ENCODE measurements at regions not wholly inside any gene's neighbourhood (a gene's known extent, or its start where the extent isn't known, plus 50 kb on each side); places are given as distances from the start of the nearest gene placed in this dataset.

GRCh38 chr3:124229836-124230235, 237.9 kb upstream of the ROPN1 start:
- H3K9me3 Mint-ChIP-seq, result peaks cover 12% of the 10 kb centered on the region
- H3K27me3 Mint-ChIP-seq, result no peaks in the 10 kb centered on the region
- H3K36me3 Mint-ChIP-seq, result peaks cover 16% of the 10 kb centered on the region
- DNase-seq (ENCODE audit: extremely low spot score, unreplicated experiment), result no peak
- no peak for TF ChIP-seq CTCF (conservative IDR thresholded peaks at IDR 0.05)
- no peaks in the 10 kb centered on the region for H3K4me1 Mint-ChIP-seq (ENCODE audit: unreplicated experiment)
- H3K27ac Mint-ChIP-seq, result no peak overlapping the region
- no peak overlapping the region for H3K4me3 Mint-ChIP-seq

GRCh38 chr3:124230432-124230831, 238.5 kb upstream of the ROPN1 start:
- peaks cover 12% of the 10 kb centered on the region for H3K9me3 Mint-ChIP-seq
- H3K27ac Mint-ChIP-seq, result no peak overlapping the region
- TF ChIP-seq CTCF (conservative IDR thresholded peaks at IDR 0.05), result no peak
- peaks cover 16% of the 10 kb centered on the region for H3K36me3 Mint-ChIP-seq
- H3K4me1 Mint-ChIP-seq (ENCODE audit: unreplicated experiment), result no peaks in the 10 kb centered on the region
- H3K4me3 Mint-ChIP-seq, result no peak overlapping the region
- no peak for DNase-seq (ENCODE audit: extremely low spot score, unreplicated experiment)
- no peaks in the 10 kb centered on the region for H3K27me3 Mint-ChIP-seq

- no peaks in the 10 kb centered on the region for H3K27me3 Mint-ChIP-seq
- peaks cover 12% of the 10 kb centered on the region for H3K9me3 Mint-ChIP-seq
- no peak for TF ChIP-seq CTCF (conservative IDR thresholded peaks at IDR 0.05)
- H3K36me3 Mint-ChIP-seq, result peaks cover 16% of the 10 kb centered on the region
- no peak for DNase-seq (ENCODE audit: extremely low spot score, unreplicated experiment)
- H3K27ac Mint-ChIP-seq, result no peak overlapping the region
- no peaks in the 10 kb centered on the region for H3K4me1 Mint-ChIP-seq (ENCODE audit: unreplicated experiment)
- H3K4me3 Mint-ChIP-seq, result no peak overlapping the region
Measured at GRCh38 chr3:124230998-124231397, 239.1 kb upstream of the ROPN1 start.

DNA sequence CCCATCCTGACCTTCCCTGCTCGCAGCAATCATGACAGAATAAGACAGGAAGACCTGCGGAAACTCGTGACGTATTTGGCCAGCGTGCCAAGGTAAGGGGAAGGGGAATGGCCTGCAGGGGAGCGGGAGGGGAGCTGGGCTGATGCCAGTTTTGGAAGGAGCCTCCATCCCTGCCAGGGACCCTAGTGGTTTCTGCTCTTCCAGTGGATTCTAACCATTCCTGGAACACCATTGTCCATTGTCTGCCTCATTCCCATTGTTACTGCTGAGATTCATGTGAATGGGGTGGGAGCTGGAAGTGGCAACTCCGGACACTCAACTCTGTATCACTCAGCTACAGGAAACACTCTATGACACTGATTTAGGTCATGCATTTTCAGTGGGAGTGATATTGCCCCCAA, 242.9 kb upstream of the ROPN1 start:
- no peak overlapping the region for H3K4me3 Mint-ChIP-seq
- no peaks in the 10 kb centered on the region for H3K27me3 Mint-ChIP-seq
- no peak for DNase-seq (ENCODE audit: extremely low spot score, unreplicated experiment)
- peaks cover 9% of the 10 kb centered on the region for H3K36me3 Mint-ChIP-seq
- H3K27ac Mint-ChIP-seq, result no peak overlapping the region
- no peak for TF ChIP-seq CTCF (conservative IDR thresholded peaks at IDR 0.05)
- peaks cover 10% of the 10 kb centered on the region for H3K4me1 Mint-ChIP-seq (ENCODE audit: unreplicated experiment)
- no peaks in the 10 kb centered on the region for H3K9me3 Mint-ChIP-seq

- no peaks in the 10 kb centered on the region for H3K9me3 Mint-ChIP-seq
- no peak overlapping the region for H3K4me3 Mint-ChIP-seq
- H3K36me3 Mint-ChIP-seq, result peaks cover 9% of the 10 kb centered on the region
- H3K4me1 Mint-ChIP-seq (ENCODE audit: unreplicated experiment), result peaks cover 10% of the 10 kb centered on the region
- no peaks in the 10 kb centered on the region for H3K27me3 Mint-ChIP-seq
- TF ChIP-seq CTCF (conservative IDR thresholded peaks at IDR 0.05), result no peak
- H3K27ac Mint-ChIP-seq, result no peak overlapping the region
- no peak for DNase-seq (ENCODE audit: extremely low spot score, unreplicated experiment)
Measured at GRCh38 chr3:124235446-124235845, 243.5 kb upstream of the ROPN1 start.
